ENCODE measurements at regions not wholly inside any gene's neighbourhood (a gene's known extent, or its start where the extent isn't known, plus 50 kb on each side); places are given as distances from the start of the nearest gene placed in this dataset.
"Not testable (repeated sequence)": the region's sequence is repeated elsewhere in the genome, so short reads cannot be mapped to it uniquely, and the experiment has no call there.

GRCh38 chr4:177193024-177193715, 116.5 kb upstream of the NEIL3 start:
- H3K27me3 ChIP-seq (ENCODE audit: insufficient read depth, low read length); H3K4me3 ChIP-seq (ENCODE audit: low read depth, low read length); H3K27ac ChIP-seq (ENCODE audit: low read depth, low read length); H3K36me3 ChIP-seq (ENCODE audit: insufficient read depth, low read length); H3K79me2 ChIP-seq (ENCODE audit: control insufficient read depth, insufficient read depth, low read length, unreplicated experiment); H3K4me1 ChIP-seq (ENCODE audit: control insufficient read depth, insufficient read depth, low read length, unreplicated experiment); H2AFZ ChIP-seq (ENCODE audit: low read length, unreplicated experiment): not testable (repeated sequence)

GRCh38 chr4:177194906-177195305, 114.8 kb upstream of the NEIL3 start:
- Histone ChIP-seq H3K27me3 (ENCODE audit: insufficient read depth, low read length) (no peaks in the 10 kb centered on the region), H3K79me2 (ENCODE audit: control insufficient read depth, insufficient read depth, low read length, unreplicated experiment) (no peaks in the 10 kb centered on the region), H3K27ac (ENCODE audit: low read depth, low read length) (no peak overlapping the region), H2AFZ (ENCODE audit: low read length, unreplicated experiment) (no peak overlapping the region), H3K4me3 (ENCODE audit: low read depth, low read length) (no peak overlapping the region), H3K36me3 (ENCODE audit: insufficient read depth, low read length) (no peaks in the 10 kb centered on the region), H3K4me1 (ENCODE audit: control insufficient read depth, insufficient read depth, low read length, unreplicated experiment) (no peaks in the 10 kb centered on the region)

GRCh38 chr4:177196615-177197014, 113.1 kb upstream of the NEIL3 start:
- H3K4me3 ChIP-seq (ENCODE audit: low read depth, low read length) = no peak overlapping the region
- no peak overlapping the region for H3K27ac ChIP-seq (ENCODE audit: low read depth, low read length)
- no peaks in the 10 kb centered on the region for H3K36me3 ChIP-seq (ENCODE audit: insufficient read depth, low read length)
- no peaks in the 10 kb centered on the region for H3K79me2 ChIP-seq (ENCODE audit: control insufficient read depth, insufficient read depth, low read length, unreplicated experiment)
- no peaks in the 10 kb centered on the region for H3K27me3 ChIP-seq (ENCODE audit: insufficient read depth, low read length)
- H3K4me1 ChIP-seq (ENCODE audit: control insufficient read depth, insufficient read depth, low read length, unreplicated experiment) = no peaks in the 10 kb centered on the region
- H2AFZ ChIP-seq (ENCODE audit: low read length, unreplicated experiment) = no peak overlapping the region

- no peaks in the 10 kb centered on the region for H3K27me3 ChIP-seq (ENCODE audit: insufficient read depth, low read length)
- no peak overlapping the region for H3K27ac ChIP-seq (ENCODE audit: low read depth, low read length)
- no peaks in the 10 kb centered on the region for H3K79me2 ChIP-seq (ENCODE audit: control insufficient read depth, insufficient read depth, low read length, unreplicated experiment)
- H3K36me3 ChIP-seq (ENCODE audit: insufficient read depth, low read length) = no peaks in the 10 kb centered on the region
- no peak overlapping the region for H2AFZ ChIP-seq (ENCODE audit: low read length, unreplicated experiment)
- H3K4me1 ChIP-seq (ENCODE audit: control insufficient read depth, insufficient read depth, low read length, unreplicated experiment) = no peaks in the 10 kb centered on the region
- no peak overlapping the region for H3K4me3 ChIP-seq (ENCODE audit: low read depth, low read length)
Observed at GRCh38 chr4:177201614-177202013, 108.1 kb upstream of the NEIL3 start.

GRCh38 chr4:177204126-177204525, 105.5 kb upstream of the NEIL3 start:
- H2AFZ ChIP-seq (ENCODE audit: low read length, unreplicated experiment) = no peak overlapping the region
- no peak overlapping the region for H3K4me3 ChIP-seq (ENCODE audit: low read depth, low read length)
- no peaks in the 10 kb centered on the region for H3K27me3 ChIP-seq (ENCODE audit: insufficient read depth, low read length)
- H3K27ac ChIP-seq (ENCODE audit: low read depth, low read length) = no peak overlapping the region
- H3K36me3 ChIP-seq (ENCODE audit: insufficient read depth, low read length) = no peaks in the 10 kb centered on the region
- no peaks in the 10 kb centered on the region for H3K4me1 ChIP-seq (ENCODE audit: control insufficient read depth, insufficient read depth, low read length, unreplicated experiment)
- H3K79me2 ChIP-seq (ENCODE audit: control insufficient read depth, insufficient read depth, low read length, unreplicated experiment) = no peaks in the 10 kb centered on the region

GRCh38 chr4:177214935-177215334, 94.7 kb upstream of the NEIL3 start:
- no peak overlapping the region for H3K27ac ChIP-seq (ENCODE audit: low read depth, low read length)

GRCh38 chr4:177220376-177220775, 89.3 kb upstream of the NEIL3 start:
- H3K36me3 ChIP-seq (ENCODE audit: insufficient read depth, low read length) = no peaks in the 10 kb centered on the region
- H3K4me1 ChIP-seq (ENCODE audit: control insufficient read depth, insufficient read depth, low read length, unreplicated experiment) = no peaks in the 10 kb centered on the region
- H2AFZ ChIP-seq (ENCODE audit: low read length, unreplicated experiment) = no peak overlapping the region
- no peak overlapping the region for H3K27ac ChIP-seq (ENCODE audit: low read depth, low read length)
- no peak overlapping the region for H3K4me3 ChIP-seq (ENCODE audit: low read depth, low read length)
- H3K79me2 ChIP-seq (ENCODE audit: control insufficient read depth, insufficient read depth, low read length, unreplicated experiment) = no peaks in the 10 kb centered on the region
- H3K27me3 ChIP-seq (ENCODE audit: insufficient read depth, low read length) = no peaks in the 10 kb centered on the region

More at GRCh38 chr4:177214935-177215334, 94.7 kb upstream of the NEIL3 start:
- Histone ChIP-seq H3K4me1 (ENCODE audit: control insufficient read depth, insufficient read depth, low read length, unreplicated experiment) (no peaks in the 10 kb centered on the region), H2AFZ (ENCODE audit: low read length, unreplicated experiment) (no peak overlapping the region), H3K4me3 (ENCODE audit: low read depth, low read length) (no peak overlapping the region), H3K27me3 (ENCODE audit: insufficient read depth, low read length) (no peaks in the 10 kb centered on the region), H3K36me3 (ENCODE audit: insufficient read depth, low read length) (no peaks in the 10 kb centered on the region), H3K79me2 (ENCODE audit: control insufficient read depth, insufficient read depth, low read length, unreplicated experiment) (no peaks in the 10 kb centered on the region)

DNA sequence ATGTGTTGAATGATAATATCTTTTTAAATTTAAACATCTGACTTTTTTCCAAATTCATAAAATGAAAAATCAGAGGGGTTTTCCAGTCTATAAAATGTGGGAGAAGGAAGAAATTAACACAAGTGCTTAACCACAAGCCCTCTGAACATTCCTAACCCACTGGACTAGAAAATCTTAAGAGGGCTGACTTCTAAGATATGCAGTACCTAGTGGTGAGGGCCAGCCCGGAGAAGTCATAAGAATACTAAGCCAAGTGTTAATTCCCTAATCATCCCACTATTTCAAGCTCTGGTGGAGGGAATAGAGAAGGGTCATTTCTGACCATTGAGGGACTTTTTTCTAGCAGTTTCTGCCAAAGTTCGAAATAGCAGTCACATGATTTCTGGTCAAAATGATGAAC, 86.9 kb upstream of the NEIL3 start:
- Histone ChIP-seq H3K4me1 (ENCODE audit: control insufficient read depth, insufficient read depth, low read length, unreplicated experiment) (no peaks in the 10 kb centered on the region), H2AFZ (ENCODE audit: low read length, unreplicated experiment) (no peak overlapping the region), H3K79me2 (ENCODE audit: control insufficient read depth, insufficient read depth, low read length, unreplicated experiment) (no peaks in the 10 kb centered on the region), H3K4me3 (ENCODE audit: low read depth, low read length) (no peak overlapping the region), H3K36me3 (ENCODE audit: insufficient read depth, low read length) (no peaks in the 10 kb centered on the region), H3K27me3 (ENCODE audit: insufficient read depth, low read length) (no peaks in the 10 kb centered on the region), H3K27ac (ENCODE audit: low read depth, low read length) (no peak overlapping the region)

- H3K79me2 ChIP-seq (ENCODE audit: control insufficient read depth, insufficient read depth, low read length, unreplicated experiment) = no peaks in the 10 kb centered on the region
- no peaks in the 10 kb centered on the region for H3K27me3 ChIP-seq (ENCODE audit: insufficient read depth, low read length)
- H3K4me3 ChIP-seq (ENCODE audit: low read depth, low read length) = no peak overlapping the region
- no peak overlapping the region for H3K27ac ChIP-seq (ENCODE audit: low read depth, low read length)
- no peak overlapping the region for H2AFZ ChIP-seq (ENCODE audit: low read length, unreplicated experiment)
- no peaks in the 10 kb centered on the region for H3K36me3 ChIP-seq (ENCODE audit: insufficient read depth, low read length)
- H3K4me1 ChIP-seq (ENCODE audit: control insufficient read depth, insufficient read depth, low read length, unreplicated experiment) = peaks cover 8% of the 10 kb centered on the region
Observed at GRCh38 chr4:177225605-177226004, 84.1 kb upstream of the NEIL3 start.

GRCh38 chr4:177227636-177228035, 82.0 kb upstream of the NEIL3 start:
- H3K36me3 ChIP-seq (ENCODE audit: insufficient read depth, low read length) = no peaks in the 10 kb centered on the region
- H3K27ac ChIP-seq (ENCODE audit: low read depth, low read length) = no peak overlapping the region
- H3K27me3 ChIP-seq (ENCODE audit: insufficient read depth, low read length) = no peaks in the 10 kb centered on the region
- no peaks in the 10 kb centered on the region for H3K79me2 ChIP-seq (ENCODE audit: control insufficient read depth, insufficient read depth, low read length, unreplicated experiment)
- no peak overlapping the region for H2AFZ ChIP-seq (ENCODE audit: low read length, unreplicated experiment)
- no peak overlapping the region for H3K4me3 ChIP-seq (ENCODE audit: low read depth, low read length)
- H3K4me1 ChIP-seq (ENCODE audit: control insufficient read depth, insufficient read depth, low read length, unreplicated experiment) = peaks cover 8% of the 10 kb centered on the region

DNA sequence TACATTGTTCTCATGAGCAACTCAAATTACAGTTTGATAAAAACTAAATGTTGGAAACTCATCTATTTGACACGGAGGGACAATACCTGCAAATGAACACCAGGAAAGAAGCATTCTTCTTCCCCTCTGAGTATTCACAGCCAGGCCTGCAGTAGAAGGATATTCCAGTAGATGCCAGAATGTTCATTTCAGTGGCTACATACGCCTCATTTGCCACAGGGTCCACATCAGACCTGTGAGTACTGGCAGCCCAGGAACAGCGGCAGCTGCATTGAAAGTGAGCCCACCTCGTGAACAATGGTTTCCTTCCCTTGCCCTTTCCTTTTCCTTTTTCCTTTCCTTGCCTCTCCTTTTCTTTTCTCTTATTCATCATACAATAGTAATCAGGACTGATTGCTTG, 81.1 kb upstream of the NEIL3 start:
- peak overlapping the region; percentile 74 for H3K4me3 ChIP-seq (ENCODE audit: low read depth, low read length)
- peak overlapping the region; percentile 92 for H2AFZ ChIP-seq (ENCODE audit: low read length, unreplicated experiment)

More for the DNA sequence above, 81.1 kb upstream of the NEIL3 start:
- Histone ChIP-seq H3K27me3 (ENCODE audit: insufficient read depth, low read length) (no peaks in the 10 kb centered on the region), H3K4me1 (ENCODE audit: control insufficient read depth, insufficient read depth, low read length, unreplicated experiment) (peaks cover 8% of the 10 kb centered on the region), H3K36me3 (ENCODE audit: insufficient read depth, low read length) (no peaks in the 10 kb centered on the region), H3K27ac (ENCODE audit: low read depth, low read length) (no peak overlapping the region), H3K79me2 (ENCODE audit: control insufficient read depth, insufficient read depth, low read length, unreplicated experiment) (no peaks in the 10 kb centered on the region)

All from ACC112 (cell line).